Ovary (tissue), 3 donors: ENCODE measurements at regions not wholly inside any gene's neighbourhood (a gene's known extent, or its start where the extent isn't known, plus 50 kb on each side); places are given as distances from the start of the nearest gene placed in this dataset.

Source experiments
- EP300 ChIP-seq: sonication (generic); formaldehyde crosslinking; IDR thresholded peaks from one replicate; pipeline ENCODE4 v1.6.1; 2017; ENCODE audit warnings: antibody characterized with exemption
- POLR2A ChIP-seq: fragments of 450-650 bp; IDR thresholded peaks from one replicate; pipeline ENCODE4 v1.6.1; 2017; ENCODE audit warnings: antibody characterized with exemption, mild to moderate bottlenecking, moderate library complexity
- TF ChIP-seq, protein P1 (sequence below), 3 donors: fragments of 450-650 bp in 2 of 3; fragments of 200-600 bp in 1 of 3; IDR thresholded peaks; one replicate each; pipeline versions ENCODE4 v1.5.1 to v1.8.0; 2016 to 2022; ENCODE audit warnings: antibody characterized with exemption in 3 of 3, mild to moderate bottlenecking in 1 of 3
- donor health status: DM: no; HTN: no; CAD: no.

DNA sequence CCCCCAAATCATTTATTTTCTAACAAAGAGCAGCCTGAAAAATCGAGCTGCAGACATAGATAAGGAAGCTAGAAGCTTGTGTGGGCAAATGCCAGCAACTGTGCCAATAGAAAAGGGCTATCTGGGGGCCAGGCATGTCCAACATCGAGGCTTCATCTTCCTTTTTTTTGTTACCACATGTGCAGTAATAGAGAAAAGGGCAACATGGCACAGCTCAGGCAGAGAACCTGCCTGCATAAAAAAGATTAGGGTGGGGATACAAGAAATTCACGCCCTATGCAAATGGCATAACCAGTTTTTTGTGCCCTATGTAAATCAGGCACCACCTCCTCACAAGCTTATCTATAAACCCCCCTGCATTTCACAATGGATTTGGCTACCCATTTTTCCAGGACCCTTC, 60.4 kb upstream of the ABCC4 start:
- TF ChIP-seq, protein P1, sequence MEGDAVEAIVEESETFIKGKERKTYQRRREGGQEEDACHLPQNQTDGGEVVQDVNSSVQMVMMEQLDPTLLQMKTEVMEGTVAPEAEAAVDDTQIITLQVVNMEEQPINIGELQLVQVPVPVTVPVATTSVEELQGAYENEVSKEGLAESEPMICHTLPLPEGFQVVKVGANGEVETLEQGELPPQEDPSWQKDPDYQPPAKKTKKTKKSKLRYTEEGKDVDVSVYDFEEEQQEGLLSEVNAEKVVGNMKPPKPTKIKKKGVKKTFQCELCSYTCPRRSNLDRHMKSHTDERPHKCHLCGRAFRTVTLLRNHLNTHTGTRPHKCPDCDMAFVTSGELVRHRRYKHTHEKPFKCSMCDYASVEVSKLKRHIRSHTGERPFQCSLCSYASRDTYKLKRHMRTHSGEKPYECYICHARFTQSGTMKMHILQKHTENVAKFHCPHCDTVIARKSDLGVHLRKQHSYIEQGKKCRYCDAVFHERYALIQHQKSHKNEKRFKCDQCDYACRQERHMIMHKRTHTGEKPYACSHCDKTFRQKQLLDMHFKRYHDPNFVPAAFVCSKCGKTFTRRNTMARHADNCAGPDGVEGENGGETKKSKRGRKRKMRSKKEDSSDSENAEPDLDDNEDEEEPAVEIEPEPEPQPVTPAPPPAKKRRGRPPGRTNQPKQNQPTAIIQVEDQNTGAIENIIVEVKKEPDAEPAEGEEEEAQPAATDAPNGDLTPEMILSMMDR (IDR thresholded peaks at IDR 0.05), result no peak
- TF ChIP-seq EP300 (no peak), POLR2A (no peak)
